Panc1 (cell line): ENCODE measurements at regions not wholly inside any gene's neighbourhood (a gene's known extent, or its start where the extent isn't known, plus 50 kb on each side); places are given as distances from the start of the nearest gene placed in this dataset.
"Not testable (repeated sequence)": the region's sequence is repeated elsewhere in the genome, so short reads cannot be mapped to it uniquely, and the experiment has no call there.

Experiments
- ATAC-seq: fragments of 200-7000 bp; cut with Tn5 transposase; 2 replicates; pipeline ENCODE4 v1.9.1; 2020; ENCODE audit warnings: mild to moderate bottlenecking, moderate library complexity
- BruUV-seq: library from RNA; stranded (reverse); fragments of 400-500 nt; replicated peaks from 2 replicates; lab custom pipeline; 2021; lab: Mats Ljungman, UMichigan
- CTCF ChIA-PET: fragments of 300-600 bp; sonication (Branson Sonifier 250); formaldehyde crosslinking; loops from one replicate; lab custom pipeline; 2022; ENCODE audit warnings: antibody characterized with exemption; lab: Charles Lee
- POLR2A ChIA-PET: fragments of 300-600 bp; sonication (Branson Sonifier 250); formaldehyde crosslinking; loops from one replicate; lab custom pipeline; 2022; ENCODE audit warnings: antibody characterized with exemption; lab: Charles Lee
- DNase-seq: peaks from one replicate; pipeline ENCODE4 v3.0.0-alpha.2; 2010; ENCODE audit warnings: low read depth, low spot score
- H3K27ac ChIP-seq: 2 replicates; pipeline ENCODE4 v1.5.1; 2011; ENCODE audit warnings: mild to moderate bottlenecking, low read length, inconsistent platforms
- H3K27me3 ChIP-seq: fragments of 200-500 bp; sonication (Bioruptor generic); 2 replicates; pipeline ENCODE4 v1.6.0; 2014; ENCODE audit warnings: low read length, inconsistent platforms; ENCODE audit not compliant: control insufficient read depth, insufficient read depth
- H3K36me3 ChIP-seq: fragments of 200-500 bp; sonication (Bioruptor generic); 2 replicates; pipeline ENCODE4 v1.5.1; 2014; ENCODE audit warnings: inconsistent platforms, mild to moderate bottlenecking, low read length, moderate library complexity; ENCODE audit not compliant: control insufficient read depth, insufficient read depth
- H3K4me1 ChIP-seq: 2 replicates; pipeline ENCODE4 v1.5.1; 2011; ENCODE audit warnings: inconsistent platforms, mild to moderate bottlenecking, low read length, moderate library complexity; ENCODE audit not compliant: control insufficient read depth, insufficient read depth
- H3K4me3 ChIP-seq, 2 experiments: 2 replicates each; pipeline ENCODE4 v1.5.1; 2011 to 2012; ENCODE audit warnings: low read depth in 2 of 2, low read length in 2 of 2, mild to moderate bottlenecking in 2 of 2, inconsistent platforms in 1 of 2, moderate library complexity in 1 of 2
- H3K9me3 ChIP-seq: fragments of 200-500 bp; sonication (Bioruptor generic); 2 replicates; pipeline ENCODE4 v1.5.1; 2014; ENCODE audit warnings: low read depth, mild to moderate bottlenecking, inconsistent platforms, low read length, moderate library complexity; ENCODE audit not compliant: control insufficient read depth, insufficient read depth
- POLR2AphosphoS5 ChIP-seq: IDR thresholded peaks from 2 replicates; pipeline ENCODE4 v1.6.1; 2012; ENCODE audit warnings: mild to moderate bottlenecking, low read depth, low read length, moderate library complexity
- SIN3A ChIP-seq: IDR thresholded peaks from 2 replicates; pipeline ENCODE4 v1.6.1; 2012; ENCODE audit warnings: low read depth, mild to moderate bottlenecking, low read length, moderate library complexity, borderline replicate concordance; ENCODE audit not compliant: insufficient read depth
- TCF7L2 ChIP-seq: IDR thresholded peaks from 2 replicates; pipeline ENCODE4 v1.6.1; 2011; ENCODE audit warnings: mild to moderate bottlenecking, low read depth, low read length, inconsistent platforms
- in situ Hi-C: cut with HindIII; loops from 2 replicates; pipeline ENCODE4 v1.10.0; 2016; ENCODE audit warnings: low sequenced_read_pairs, low pct_unique_long_range_greater_than_20kb
- intact Hi-C: fragments of 100-400 bp; cut with micrococcal nuclease; formaldehyde crosslinking; loops from one replicate; pipeline ENCODE4 v1.10.0; 2022; ENCODE audit not compliant: unreplicated experiment
- TF ChIP-seq, protein P1 (sequence below): fragments of 450-650 bp; IDR thresholded peaks from 2 replicates; pipeline ENCODE4 v1.5.1; 2017; ENCODE audit warnings: mild to moderate bottlenecking
- TF ChIP-seq, protein P2 (sequence below), 2 experiments: IDR thresholded peaks; 2 replicates each; pipeline ENCODE4 v1.6.1; 2011 to 2012; ENCODE audit warnings: low read depth in 2 of 2, control low read depth in 1 of 2, low read length in 1 of 2, mild to moderate bottlenecking in 1 of 2, moderate library complexity in 1 of 2; ENCODE audit not compliant: insufficient read depth in 1 of 2

DNA sequence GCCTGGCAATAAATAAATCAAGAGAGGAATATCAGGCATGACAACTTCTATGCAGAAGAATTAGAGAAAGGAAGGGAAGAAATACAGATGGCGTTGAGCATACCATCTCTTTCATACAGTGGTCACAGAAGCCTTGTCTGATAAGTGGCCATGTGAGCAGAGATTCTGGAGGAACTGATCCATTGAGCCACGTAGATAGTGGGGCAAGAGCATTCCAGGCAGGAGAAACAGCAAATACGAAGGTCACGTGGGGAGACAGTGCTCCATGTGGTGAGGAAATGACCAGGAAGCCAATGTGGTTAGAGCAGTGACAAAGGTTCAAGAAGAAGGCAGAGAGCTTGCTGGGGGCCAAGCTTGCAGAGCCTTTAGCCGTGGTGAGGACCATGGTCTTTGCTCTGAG is 226.7 kb upstream of the NOCT start:
- CTCF ChIA-PET: no interaction called here
- in situ Hi-C loops: no loop called here

DNA sequence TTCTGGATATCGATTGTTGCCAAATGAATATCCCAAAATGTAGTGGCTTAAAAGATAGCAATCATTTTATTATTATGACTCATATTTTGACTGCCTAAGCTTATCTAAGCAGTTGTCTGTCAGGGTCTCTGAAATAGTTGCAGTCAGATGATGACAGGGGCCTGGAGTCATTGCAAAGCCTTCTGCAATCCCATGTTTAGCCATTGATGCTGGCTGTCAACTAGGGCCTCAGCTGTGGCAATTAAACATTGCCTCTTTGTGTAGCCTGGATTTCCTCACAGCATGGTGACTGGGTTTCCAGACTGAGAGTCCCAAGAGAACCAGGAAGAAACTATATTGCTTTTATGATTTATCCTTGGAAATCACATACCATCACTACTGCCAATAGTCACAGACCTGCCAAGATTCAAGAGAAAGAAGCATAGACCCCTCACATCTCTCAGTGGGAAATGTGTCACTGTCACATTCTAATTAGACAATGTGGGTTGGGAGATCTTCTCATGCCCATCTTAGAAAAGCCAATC is 227.3 kb upstream of the NOCT start:
- in situ Hi-C loops (no loop called here), intact Hi-C loops (no loop called here)
- no peaks in the 10 kb centered on the region for H3K9me3 ChIP-seq
- H3K4me1 ChIP-seq: no peaks in the 10 kb centered on the region
- no peaks in the 10 kb centered on the region for H3K27me3 ChIP-seq
- no peaks in the 10 kb centered on the region for H3K36me3 ChIP-seq
- BruUV-seq: no TSS peak
- no peak overlapping the region for H3K27ac ChIP-seq
- no peak for DNase-seq
- TF ChIP-seq TCF7L2: no peak
- TF ChIP-seq POLR2AphosphoS5: no peak
- TF ChIP-seq, protein P1, sequence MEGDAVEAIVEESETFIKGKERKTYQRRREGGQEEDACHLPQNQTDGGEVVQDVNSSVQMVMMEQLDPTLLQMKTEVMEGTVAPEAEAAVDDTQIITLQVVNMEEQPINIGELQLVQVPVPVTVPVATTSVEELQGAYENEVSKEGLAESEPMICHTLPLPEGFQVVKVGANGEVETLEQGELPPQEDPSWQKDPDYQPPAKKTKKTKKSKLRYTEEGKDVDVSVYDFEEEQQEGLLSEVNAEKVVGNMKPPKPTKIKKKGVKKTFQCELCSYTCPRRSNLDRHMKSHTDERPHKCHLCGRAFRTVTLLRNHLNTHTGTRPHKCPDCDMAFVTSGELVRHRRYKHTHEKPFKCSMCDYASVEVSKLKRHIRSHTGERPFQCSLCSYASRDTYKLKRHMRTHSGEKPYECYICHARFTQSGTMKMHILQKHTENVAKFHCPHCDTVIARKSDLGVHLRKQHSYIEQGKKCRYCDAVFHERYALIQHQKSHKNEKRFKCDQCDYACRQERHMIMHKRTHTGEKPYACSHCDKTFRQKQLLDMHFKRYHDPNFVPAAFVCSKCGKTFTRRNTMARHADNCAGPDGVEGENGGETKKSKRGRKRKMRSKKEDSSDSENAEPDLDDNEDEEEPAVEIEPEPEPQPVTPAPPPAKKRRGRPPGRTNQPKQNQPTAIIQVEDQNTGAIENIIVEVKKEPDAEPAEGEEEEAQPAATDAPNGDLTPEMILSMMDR: no peak
- TF ChIP-seq, protein P2, sequence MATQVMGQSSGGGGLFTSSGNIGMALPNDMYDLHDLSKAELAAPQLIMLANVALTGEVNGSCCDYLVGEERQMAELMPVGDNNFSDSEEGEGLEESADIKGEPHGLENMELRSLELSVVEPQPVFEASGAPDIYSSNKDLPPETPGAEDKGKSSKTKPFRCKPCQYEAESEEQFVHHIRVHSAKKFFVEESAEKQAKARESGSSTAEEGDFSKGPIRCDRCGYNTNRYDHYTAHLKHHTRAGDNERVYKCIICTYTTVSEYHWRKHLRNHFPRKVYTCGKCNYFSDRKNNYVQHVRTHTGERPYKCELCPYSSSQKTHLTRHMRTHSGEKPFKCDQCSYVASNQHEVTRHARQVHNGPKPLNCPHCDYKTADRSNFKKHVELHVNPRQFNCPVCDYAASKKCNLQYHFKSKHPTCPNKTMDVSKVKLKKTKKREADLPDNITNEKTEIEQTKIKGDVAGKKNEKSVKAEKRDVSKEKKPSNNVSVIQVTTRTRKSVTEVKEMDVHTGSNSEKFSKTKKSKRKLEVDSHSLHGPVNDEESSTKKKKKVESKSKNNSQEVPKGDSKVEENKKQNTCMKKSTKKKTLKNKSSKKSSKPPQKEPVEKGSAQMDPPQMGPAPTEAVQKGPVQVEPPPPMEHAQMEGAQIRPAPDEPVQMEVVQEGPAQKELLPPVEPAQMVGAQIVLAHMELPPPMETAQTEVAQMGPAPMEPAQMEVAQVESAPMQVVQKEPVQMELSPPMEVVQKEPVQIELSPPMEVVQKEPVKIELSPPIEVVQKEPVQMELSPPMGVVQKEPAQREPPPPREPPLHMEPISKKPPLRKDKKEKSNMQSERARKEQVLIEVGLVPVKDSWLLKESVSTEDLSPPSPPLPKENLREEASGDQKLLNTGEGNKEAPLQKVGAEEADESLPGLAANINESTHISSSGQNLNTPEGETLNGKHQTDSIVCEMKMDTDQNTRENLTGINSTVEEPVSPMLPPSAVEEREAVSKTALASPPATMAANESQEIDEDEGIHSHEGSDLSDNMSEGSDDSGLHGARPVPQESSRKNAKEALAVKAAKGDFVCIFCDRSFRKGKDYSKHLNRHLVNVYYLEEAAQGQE (IDR thresholded peaks at IDR 0.05; ENCODE audit: insufficient read depth in 1 of 2, low read depth in 2 of 2, low read length in 1 of 2): no peak
- TF ChIP-seq SIN3A: no peak
- CTCF ChIA-PET: no interaction called here
- H3K4me3 ChIP-seq: no peak overlapping the region
- no peak for ATAC-seq
- POLR2A ChIA-PET: no interaction called here

More for the DNA sequence above, 226.7 kb upstream of the NOCT start:
- H3K27me3 ChIP-seq: no peaks in the 10 kb centered on the region
- POLR2A ChIA-PET: no interaction called here
- no peak for ATAC-seq
- H3K4me1 ChIP-seq: no peaks in the 10 kb centered on the region
- no TSS peak for BruUV-seq
- DNase-seq: no peak
- no peak overlapping the region for H3K27ac ChIP-seq
- H3K4me3 ChIP-seq: no peak overlapping the region
- H3K9me3 ChIP-seq: no peaks in the 10 kb centered on the region
- intact Hi-C loops: no loop called here
- no peak for TF ChIP-seq SIN3A
- TF ChIP-seq POLR2AphosphoS5: no peak
- TF ChIP-seq, protein P2 (IDR thresholded peaks at IDR 0.05; ENCODE audit: insufficient read depth in 1 of 2, low read depth in 2 of 2, low read length in 1 of 2): no peak
- TF ChIP-seq TCF7L2: no peak
- TF ChIP-seq, protein P1: no peak
- no peaks in the 10 kb centered on the region for H3K36me3 ChIP-seq

DNA sequence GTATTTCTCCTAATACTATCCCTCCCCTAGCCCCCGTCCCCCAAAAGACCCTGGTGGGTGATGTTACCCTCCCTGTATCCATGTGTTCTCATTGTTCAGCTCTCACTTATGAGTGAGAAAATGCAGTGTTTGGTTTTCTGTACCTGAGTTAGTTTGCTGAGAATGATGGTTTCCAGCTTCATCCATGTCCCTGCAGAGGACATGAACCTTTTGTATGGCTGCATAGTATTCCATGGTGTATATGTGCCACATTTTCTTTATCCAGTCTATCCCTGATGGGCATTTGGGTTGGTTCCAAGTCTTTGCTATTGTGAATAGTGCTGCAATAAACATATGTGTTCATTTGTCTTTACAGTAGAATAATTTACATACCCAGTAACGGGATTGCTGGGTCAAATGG is 235.8 kb upstream of the NOCT start:
- H3K9me3 ChIP-seq, in situ Hi-C loops, POLR2A ChIA-PET, H3K27me3 ChIP-seq, H3K36me3 ChIP-seq, DNase-seq, ATAC-seq, H3K27ac ChIP-seq, H3K4me3 ChIP-seq, H3K4me1 ChIP-seq, CTCF ChIA-PET, intact Hi-C loops, BruUV-seq: not testable (repeated sequence)
